GM23338 (cell line): ENCODE measurements at regions not wholly inside any gene's neighbourhood (a gene's known extent, or its start where the extent isn't known, plus 50 kb on each side); places are given as distances from the start of the nearest gene placed in this dataset.

Experiments used
- ATAC-seq: fragments of 200-7000 bp; cut with Tn5 transposase; 3 replicates; pipeline ENCODE4 v1.9.1; 2020
- DNase-seq: peaks from one replicate; pipeline ENCODE4 v3.0.0-alpha.2; 2015; ENCODE audit warnings: low spot score
- H2AFZ ChIP-seq: fragments of 200-600 bp; sonication (generic); 2 replicates; pipeline ENCODE4 v1.8.0; 2016; ENCODE audit warnings: antibody characterized with exemption, mild to moderate bottlenecking, moderate library complexity
- H3F3A ChIP-seq: fragments of 200-600 bp; sonication (generic); replicated peaks from 2 replicates; pipeline ENCODE4 v1.8.0; 2017; ENCODE audit warnings: antibody characterized with exemption, mixed run types, low read depth
- H3K27ac ChIP-seq: fragments of 200-600 bp; sonication (generic); 2 replicates; pipeline ENCODE4 v1.6.1; 2016; ENCODE audit warnings: low read depth
- H3K27me3 ChIP-seq: fragments of 200-600 bp; sonication (generic); 2 replicates; pipeline ENCODE4 v1.8.0; 2016; ENCODE audit warnings: mild to moderate bottlenecking, mixed run types, moderate library complexity; ENCODE audit not compliant: insufficient read depth
- H3K36me3 ChIP-seq: fragments of 200-600 bp; sonication (generic); 2 replicates; pipeline ENCODE4 v1.8.0; 2016; ENCODE audit warnings: mild to moderate bottlenecking; ENCODE audit not compliant: insufficient read depth
- H3K4me1 ChIP-seq: fragments of 200-600 bp; sonication (generic); 2 replicates; pipeline ENCODE4 v1.8.0; 2016; ENCODE audit warnings: mild to moderate bottlenecking, moderate library complexity; ENCODE audit not compliant: insufficient read depth
- H3K4me2 ChIP-seq: fragments of 200-600 bp; sonication (generic); 2 replicates; pipeline ENCODE4 v1.7.1; 2017; ENCODE audit warnings: mixed run types
- H3K4me3 ChIP-seq: fragments of 200-600 bp; sonication (generic); 2 replicates; pipeline ENCODE4 v1.6.1; 2016; ENCODE audit warnings: mixed run types
- H3K79me2 ChIP-seq: fragments of 200-600 bp; sonication (generic); replicated peaks from 2 replicates; pipeline ENCODE4 v1.8.0; 2017; ENCODE audit warnings: mild to moderate bottlenecking; ENCODE audit not compliant: insufficient read depth
- H3K9me2 ChIP-seq: fragments of 200-600 bp; sonication (generic); 2 replicates; pipeline ENCODE4 v1.8.0; 2017; ENCODE audit not compliant: insufficient read depth
- H4K20me1 ChIP-seq: fragments of 200-600 bp; sonication (generic); replicated peaks from 2 replicates; pipeline ENCODE4 v1.8.0; 2017; ENCODE audit warnings: mild to moderate bottlenecking; ENCODE audit not compliant: insufficient read depth
- H3K27ac Mint-ChIP-seq: 2 replicates; pipeline ENCODE4 v1.8.0; 2020; ENCODE audit warnings: inconsistent platforms, mild to moderate bottlenecking, moderate library complexity, mixed read lengths
- H3K27me3 Mint-ChIP-seq: 3 replicates; pipeline ENCODE4 v1.8.0; 2022; ENCODE audit warnings: low read depth, mild to moderate bottlenecking, moderate library complexity, mixed read lengths, inconsistent platforms; ENCODE audit not compliant: insufficient read depth, poor library complexity
- H3K36me3 Mint-ChIP-seq: 3 replicates; pipeline ENCODE4 v1.8.0; 2021; ENCODE audit warnings: low read depth, mild to moderate bottlenecking, inconsistent platforms, moderate library complexity, mixed read lengths
- H3K4me1 Mint-ChIP-seq: 3 replicates; pipeline ENCODE4 v1.8.0; 2020; ENCODE audit warnings: mild to moderate bottlenecking, inconsistent platforms, mixed read lengths
- H3K4me3 Mint-ChIP-seq: 3 replicates; pipeline ENCODE4 v1.8.0; 2021; ENCODE audit warnings: moderate library complexity, mild to moderate bottlenecking, inconsistent platforms, mixed read lengths
- H3K9me3 Mint-ChIP-seq: 3 replicates; pipeline ENCODE4 v1.8.0; 2020; ENCODE audit warnings: moderate library complexity, mild to moderate bottlenecking, inconsistent platforms, mixed read lengths
- CREB1 ChIP-seq: fragments of 250-450 bp; sonication (Bioruptor Pico); IDR thresholded peaks from 2 replicates; pipeline ENCODE4 v1.5.0; 2020; ENCODE audit warnings: low read depth, mild to moderate bottlenecking, moderate library complexity
- ETS1 ChIP-seq: IDR thresholded peaks from 2 replicates; pipeline ENCODE4 v1.6.1; 2016; ENCODE audit warnings: antibody characterized with exemption
- EZH2 ChIP-seq: fragments of 200-600 bp; sonication (generic); IDR thresholded peaks from one replicate; pipeline ENCODE4 v1.8.0; 2017; ENCODE audit warnings: antibody characterized with exemption, mild to moderate bottlenecking, low read depth; ENCODE audit not compliant: unreplicated experiment
- NANOG ChIP-seq: IDR thresholded peaks from 2 replicates; pipeline ENCODE4 v1.6.1; 2016; ENCODE audit warnings: antibody characterized with exemption, borderline replicate concordance
- POLR2AphosphoS5 ChIP-seq: IDR thresholded peaks from 2 replicates; pipeline ENCODE4 v1.6.1; 2016; ENCODE audit warnings: antibody characterized with exemption, low read depth
- REST ChIP-seq: IDR thresholded peaks from one replicate; pipeline ENCODE4 v1.6.1; 2018; ENCODE audit warnings: antibody characterized with exemption; ENCODE audit not compliant: unreplicated experiment
- STAT1 ChIP-seq: IDR thresholded peaks from one replicate; pipeline ENCODE4 v1.6.1; 2016; ENCODE audit warnings: antibody characterized with exemption; ENCODE audit not compliant: unreplicated experiment
- ZNF331 ChIP-seq: fragments of 250-450 bp; sonication (Bioruptor Pico); IDR thresholded peaks from 2 replicates; pipeline ENCODE4 v1.5.0; 2020; ENCODE audit warnings: low read depth, mild to moderate bottlenecking, moderate library complexity
- ZNF462 ChIP-seq: fragments of 250-450 bp; sonication (Bioruptor Pico); IDR thresholded peaks from 2 replicates; pipeline ENCODE4 v1.5.0; 2020; ENCODE audit warnings: mild to moderate bottlenecking, moderate library complexity
- TF ChIP-seq, protein P1 (sequence below), 2 experiments: fragments of 200-600 bp in 1 of 2; sonication (generic) in 1 of 2; conservative IDR thresholded peaks; 2 replicates each; pipeline versions ENCODE4 v1.5.1 to v1.6.1; 2016 to 2017; ENCODE audit warnings: antibody characterized with exemption in 2 of 2, low read depth in 2 of 2, mild to moderate bottlenecking in 2 of 2, moderate library complexity in 1 of 2

GRCh38 chr9:31588756-31589155 lies 795.7 kb upstream of the ACO1 start:
- no peaks in the 10 kb centered on the region for H3K9me3 Mint-ChIP-seq
- H3K36me3 Mint-ChIP-seq = no peaks in the 10 kb centered on the region
- Histone ChIP-seq H3K4me1 (no peaks in the 10 kb centered on the region), H3K27ac (no peak overlapping the region), H3K9me2 (no peaks in the 10 kb centered on the region; the same call in 1 of the 2 replicates), H3F3A (no peaks in the 10 kb centered on the region), H4K20me1 (no peaks in the 10 kb centered on the region), H3K27me3 (no peaks in the 10 kb centered on the region), H2AFZ (no peak overlapping the region), H3K4me3 (no peak overlapping the region), H3K79me2 (no peaks in the 10 kb centered on the region), H3K36me3 (no peaks in the 10 kb centered on the region), H3K4me2 (no peak overlapping the region)
- no peaks in the 10 kb centered on the region for H3K4me1 Mint-ChIP-seq
- H3K27ac Mint-ChIP-seq = no peak overlapping the region
- no peak overlapping the region for H3K4me3 Mint-ChIP-seq
- ATAC-seq = no peak
- no peaks in the 10 kb centered on the region for H3K27me3 Mint-ChIP-seq
- DNase-seq = no peak
- TF ChIP-seq STAT1 (no peak), POLR2AphosphoS5 (no peak), EZH2 (no peak), ZNF331 (CRISPR knock-in tag) (no peak), ZNF462 (CRISPR knock-in tag) (no peak), ETS1 (no peak), NANOG (no peak), REST (no peak), CREB1 (CRISPR knock-in tag) (no peak)
- TF ChIP-seq, protein P1, sequence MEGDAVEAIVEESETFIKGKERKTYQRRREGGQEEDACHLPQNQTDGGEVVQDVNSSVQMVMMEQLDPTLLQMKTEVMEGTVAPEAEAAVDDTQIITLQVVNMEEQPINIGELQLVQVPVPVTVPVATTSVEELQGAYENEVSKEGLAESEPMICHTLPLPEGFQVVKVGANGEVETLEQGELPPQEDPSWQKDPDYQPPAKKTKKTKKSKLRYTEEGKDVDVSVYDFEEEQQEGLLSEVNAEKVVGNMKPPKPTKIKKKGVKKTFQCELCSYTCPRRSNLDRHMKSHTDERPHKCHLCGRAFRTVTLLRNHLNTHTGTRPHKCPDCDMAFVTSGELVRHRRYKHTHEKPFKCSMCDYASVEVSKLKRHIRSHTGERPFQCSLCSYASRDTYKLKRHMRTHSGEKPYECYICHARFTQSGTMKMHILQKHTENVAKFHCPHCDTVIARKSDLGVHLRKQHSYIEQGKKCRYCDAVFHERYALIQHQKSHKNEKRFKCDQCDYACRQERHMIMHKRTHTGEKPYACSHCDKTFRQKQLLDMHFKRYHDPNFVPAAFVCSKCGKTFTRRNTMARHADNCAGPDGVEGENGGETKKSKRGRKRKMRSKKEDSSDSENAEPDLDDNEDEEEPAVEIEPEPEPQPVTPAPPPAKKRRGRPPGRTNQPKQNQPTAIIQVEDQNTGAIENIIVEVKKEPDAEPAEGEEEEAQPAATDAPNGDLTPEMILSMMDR (conservative IDR thresholded peaks at IDR 0.05; ENCODE audit: low read depth in 2 of 2) = no peak
